Skin epidermis (tissue), 12 donors: ENCODE measurements at regions not wholly inside any gene's neighbourhood (a gene's known extent, or its start where the extent isn't known, plus 50 kb on each side); places are given as distances from the start of the nearest gene placed in this dataset.
"Not testable (repeated sequence)": the region's sequence is repeated elsewhere in the genome, so short reads cannot be mapped to it uniquely, and the experiment has no call there.

Source experiments
- H3K27ac ChIP-seq, 21 experiments: fragments of 200-600 bp; sonication (generic) in 11 of 21; one replicate each; pipeline ENCODE4 v1.5.0; 2020; ENCODE audit warnings: mild to moderate bottlenecking in 3 of 21, inconsistent platforms in 2 of 21, moderate library complexity in 2 of 21
- H3K4me3 ChIP-seq, 7 experiments: fragments of 200-600 bp; sonication (generic) in 2 of 7; one replicate each; pipeline ENCODE4 v1.5.0; 2020; ENCODE audit warnings: inconsistent platforms in 2 of 7, mild to moderate bottlenecking in 2 of 7, moderate library complexity in 1 of 7

GRCh38 chr17:52995147-52995546 is 827.6 kb upstream of the KIF2B start:
- H3K27ac ChIP-seq, result no peak overlapping the region

DNA sequence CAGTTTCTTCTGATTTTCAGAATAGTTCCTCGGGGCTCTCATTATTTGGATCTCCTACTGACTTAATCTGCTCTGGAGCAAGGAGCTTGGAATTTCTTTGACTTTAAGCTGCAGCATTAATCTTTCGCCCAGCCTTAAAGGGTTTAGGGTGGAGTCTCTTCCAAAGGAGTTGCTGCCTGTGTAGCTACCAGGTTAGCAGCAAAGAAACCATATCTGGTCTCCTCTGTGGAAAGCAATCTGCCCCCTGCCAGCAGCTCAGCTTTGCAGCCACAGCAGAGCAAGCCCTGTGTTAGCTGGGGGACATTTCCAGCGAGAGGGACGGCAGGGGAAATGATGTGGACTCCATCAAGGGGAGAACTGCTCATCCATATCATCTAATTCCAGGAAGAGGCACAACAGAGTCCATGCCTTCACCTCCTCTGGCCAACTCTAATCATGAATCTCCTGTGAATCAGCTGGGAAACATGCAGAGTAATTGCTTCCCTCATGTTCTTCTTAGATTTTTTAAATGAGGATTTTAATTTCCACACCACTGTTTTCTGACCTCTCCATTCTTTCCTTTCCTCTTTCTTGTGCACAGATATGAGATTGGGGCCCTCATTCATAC is 827.6 kb upstream of the CA10 start:
- Histone ChIP-seq H3K4me3 (no peak overlapping the region), H3K27ac (no peak overlapping the region)

More at GRCh38 chr17:52995147-52995546, 827.6 kb upstream of the KIF2B start:
- H3K4me3 ChIP-seq, result no peak overlapping the region

GRCh38 chr17:52982331-52982730 is 823.8 kb upstream of the CA10 start:
- H3K4me3 ChIP-seq, result no peak overlapping the region
- H3K27ac ChIP-seq, result no peak overlapping the region

DNA sequence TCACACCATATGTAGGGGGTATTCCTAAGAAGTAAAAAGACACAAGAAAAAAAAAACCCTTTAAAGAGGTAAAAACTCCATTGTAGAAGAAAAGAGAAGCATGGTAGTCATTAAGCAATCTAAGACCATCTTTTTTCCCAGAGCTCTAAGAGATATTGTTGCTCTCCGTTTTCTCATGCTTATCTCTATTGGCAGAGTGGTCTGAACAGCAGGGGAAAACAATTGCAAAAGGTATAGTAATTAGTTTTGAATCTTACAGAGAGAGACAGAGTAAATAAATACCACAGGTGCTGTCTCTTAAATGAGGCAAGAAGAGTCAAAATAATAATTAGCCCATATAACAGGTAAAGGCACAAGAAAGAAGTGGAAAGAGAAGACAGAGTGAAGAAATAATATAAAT is 821.4 kb upstream of the CA10 start:
- Histone ChIP-seq H3K27ac (no peak overlapping the region), H3K4me3 (no peak overlapping the region)

- Histone ChIP-seq H3K4me3 (no peak overlapping the region), H3K27ac (no peak overlapping the region)
Observed at GRCh38 chr17:52965856-52966255, 807.3 kb upstream of the CA10 start.

DNA sequence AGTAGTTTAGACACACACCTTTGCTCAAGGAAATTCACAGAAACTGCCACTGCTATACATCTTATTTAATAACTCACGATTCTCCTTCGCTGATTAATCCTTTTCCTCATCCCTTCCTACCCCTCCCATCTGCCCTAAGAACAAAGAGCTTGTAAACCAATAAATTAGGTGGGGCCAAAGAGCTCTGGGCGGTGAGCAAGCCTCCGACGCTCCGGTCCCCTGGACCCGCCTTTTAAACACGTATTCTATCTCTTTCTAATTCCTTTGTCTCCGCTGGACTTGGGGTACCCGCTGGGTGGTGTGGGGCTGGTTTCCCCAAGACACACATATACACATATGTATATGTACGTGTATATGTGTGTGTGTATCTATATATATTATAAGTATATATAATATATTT is 803.2 kb upstream of the CA10 start:
- not testable (repeated sequence) for H3K4me3 ChIP-seq, H3K27ac ChIP-seq

GRCh38 chr17:52957411-52957810 is 798.9 kb upstream of the CA10 start:
- Histone ChIP-seq H3K27ac (no peak overlapping the region), H3K4me3 (no peak overlapping the region)

GRCh38 chr17:52947418-52947817 is 788.9 kb upstream of the CA10 start:
- H3K4me3 ChIP-seq, result no peak overlapping the region
- no peak overlapping the region for H3K27ac ChIP-seq

- H3K4me3 ChIP-seq, result no peak overlapping the region
Observed at GRCh38 chr17:52938623-52939230, 780.2 kb upstream of the CA10 start.

GRCh38 chr17:52930581-52930980 is 772.1 kb upstream of the CA10 start:
- Histone ChIP-seq H3K27ac (no peak overlapping the region), H3K4me3 (no peak overlapping the region)

More at GRCh38 chr17:52938623-52939230, 780.2 kb upstream of the CA10 start:
- H3K27ac ChIP-seq, result no peak overlapping the region

DNA sequence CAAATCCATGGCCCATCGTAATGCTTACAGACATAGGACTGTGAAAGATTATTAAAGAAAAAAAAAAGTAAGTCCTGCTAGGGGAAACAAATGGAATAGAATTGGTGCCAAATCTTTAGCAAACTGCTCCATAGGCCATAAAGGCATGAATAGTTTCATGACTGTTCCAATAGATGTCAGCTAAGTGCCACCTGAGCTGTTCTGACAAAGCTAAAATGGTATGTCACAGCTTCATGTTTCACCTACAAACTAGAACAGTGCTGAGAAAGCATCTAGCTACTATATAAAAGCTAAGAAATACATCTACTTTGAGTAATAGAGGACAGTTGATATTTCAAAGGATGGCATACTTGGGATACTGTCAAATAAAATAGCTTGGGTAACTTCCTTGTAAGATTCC is 771.6 kb upstream of the CA10 start:
- no peak overlapping the region for H3K27ac ChIP-seq
- H3K4me3 ChIP-seq, result no peak overlapping the region

GRCh38 chr17:52923658-52924057 is 765.1 kb upstream of the CA10 start:
- no peak overlapping the region for H3K4me3 ChIP-seq
- H3K27ac ChIP-seq, result no peak overlapping the region

DNA sequence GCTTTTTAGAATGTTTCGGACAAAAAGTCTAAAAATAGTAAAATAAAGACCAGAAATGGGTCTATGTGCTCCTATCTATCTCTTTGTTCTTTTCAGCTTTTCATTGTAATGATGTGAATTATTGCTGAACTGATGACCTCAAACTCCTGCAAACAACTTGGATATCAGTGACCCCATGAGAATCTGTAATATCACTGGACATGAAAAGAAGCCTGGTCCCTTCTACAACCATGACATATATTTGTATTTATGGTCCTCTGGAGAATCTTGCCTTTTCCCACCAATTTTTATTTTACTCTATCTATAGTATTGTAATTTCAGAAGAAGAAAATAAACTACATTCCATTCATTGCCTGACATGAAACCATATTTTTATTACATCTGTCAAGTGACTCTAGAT is 740.7 kb upstream of the CA10 start:
- Histone ChIP-seq H3K4me3 (no peak overlapping the region), H3K27ac (no peak overlapping the region)

DNA sequence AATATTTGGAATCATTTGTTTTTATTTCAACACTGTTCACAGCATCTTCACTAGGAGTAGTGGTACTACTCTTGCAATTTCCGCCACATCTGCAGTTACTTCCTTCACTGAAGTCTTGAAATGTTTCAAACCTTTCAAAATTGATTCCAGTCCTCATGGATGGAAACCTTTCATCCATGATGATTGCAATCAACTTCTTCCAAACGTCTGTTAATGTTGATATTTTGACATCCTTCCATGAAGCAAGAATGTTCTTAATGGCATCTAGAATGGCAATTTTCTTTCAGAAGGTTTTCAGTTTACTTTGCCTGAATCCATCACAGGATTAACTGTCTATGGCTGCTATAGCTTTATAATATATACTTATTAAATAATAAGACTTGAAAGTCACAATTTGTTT is 736.8 kb upstream of the CA10 start:
- Histone ChIP-seq H3K27ac (no peak overlapping the region), H3K4me3 (no peak overlapping the region)

GRCh38 chr17:52892334-52892733 is 733.8 kb upstream of the CA10 start:
- Histone ChIP-seq H3K27ac (no peak overlapping the region), H3K4me3 (no peak overlapping the region)

DNA sequence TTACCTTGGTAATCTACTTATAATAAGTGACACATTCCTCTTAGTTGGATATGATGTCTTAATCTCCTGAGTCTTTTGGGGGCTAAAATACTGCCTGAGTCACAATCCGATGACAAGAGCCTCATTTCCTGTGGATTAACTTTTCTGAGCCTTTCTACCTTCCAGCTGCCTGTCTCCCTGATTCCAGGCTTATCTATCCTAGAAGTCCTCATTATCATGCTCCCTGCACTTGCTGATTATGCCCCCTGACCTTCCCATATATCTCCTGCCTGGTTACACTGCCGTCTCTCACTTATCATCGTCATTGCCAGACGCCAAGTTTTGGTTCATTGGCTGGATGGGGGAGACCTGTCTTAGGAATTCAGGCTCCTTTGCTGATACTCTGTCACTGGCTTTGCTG is 727.4 kb upstream of the CA10 start:
- Histone ChIP-seq H3K27ac (no peak overlapping the region), H3K4me3 (no peak overlapping the region)

- H3K27ac ChIP-seq, H3K4me3 ChIP-seq: not testable (repeated sequence)
Observed at GRCh38 chr17:52883907-52884491, 725.5 kb upstream of the CA10 start.

DNA sequence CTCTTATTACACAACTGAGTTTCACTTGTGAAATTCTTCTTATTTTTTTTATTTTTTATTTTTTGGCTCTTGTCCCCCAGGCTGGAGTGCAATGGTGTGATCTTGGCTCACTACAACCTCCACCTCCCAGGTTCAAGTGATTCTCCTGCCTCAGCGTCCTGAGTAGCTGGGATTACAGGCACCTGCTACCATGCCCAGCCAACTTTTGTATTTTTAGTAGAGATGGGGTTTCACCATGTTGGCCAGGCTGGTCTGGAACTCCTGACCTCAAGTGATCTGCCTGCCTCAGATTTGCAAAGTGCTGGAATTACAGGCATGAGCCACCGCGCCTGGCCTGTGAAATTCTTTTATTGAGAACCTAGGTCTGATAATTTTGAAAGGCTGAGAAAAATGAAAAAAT is 688.3 kb upstream of the CA10 start:
- not testable (repeated sequence) for H3K4me3 ChIP-seq, H3K27ac ChIP-seq

GRCh38 chr17:52841971-52842370 is 683.5 kb upstream of the CA10 start:
- Histone ChIP-seq H3K4me3 (no peak overlapping the region), H3K27ac (no peak overlapping the region)

DNA sequence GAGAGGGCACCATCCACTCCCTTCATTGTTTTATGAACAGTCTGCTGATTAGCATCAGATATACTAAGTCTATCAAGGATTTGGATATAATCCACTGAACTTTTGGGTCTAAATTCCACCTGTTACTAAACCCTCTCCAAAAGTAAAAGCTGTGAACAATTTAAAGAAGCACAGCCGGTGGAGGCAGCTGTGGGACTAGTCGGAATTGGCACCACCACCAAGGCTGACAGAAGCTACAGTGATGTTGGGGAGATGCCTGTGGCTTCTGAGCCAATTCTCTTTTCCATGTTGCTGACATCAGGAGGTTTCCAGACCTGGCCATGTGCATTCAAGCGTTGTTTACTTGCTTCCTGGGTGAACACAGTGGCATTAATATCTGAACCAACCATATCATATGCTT is 679.0 kb upstream of the CA10 start:
- Histone ChIP-seq H3K4me3 (no peak overlapping the region), H3K27ac (no peak overlapping the region)

- H3K27ac ChIP-seq, result no peak overlapping the region
- no peak overlapping the region for H3K4me3 ChIP-seq
Observed at GRCh38 chr17:52831536-52831935, 673.0 kb upstream of the CA10 start.

DNA sequence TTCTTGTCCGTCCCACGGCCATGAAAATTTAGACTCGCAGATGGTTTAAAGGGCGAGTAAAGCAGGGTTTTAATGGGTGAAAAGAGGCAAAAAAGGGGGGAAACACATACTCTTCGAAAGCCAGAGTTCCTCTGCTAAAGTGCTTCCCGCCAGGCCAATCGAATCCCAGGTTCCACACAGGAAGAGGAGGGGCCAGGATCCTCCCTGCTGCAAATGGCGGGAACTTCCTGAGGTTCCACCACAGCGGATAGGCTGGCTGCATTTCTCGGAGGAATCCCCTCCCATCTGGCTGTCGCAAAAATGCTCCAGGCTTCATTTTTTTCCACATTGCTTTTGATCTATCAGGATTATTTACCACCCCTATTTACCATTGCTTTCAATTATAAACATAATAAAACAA is 670.1 kb upstream of the CA10 start:
- no peak overlapping the region for H3K27ac ChIP-seq
- no peak overlapping the region for H3K4me3 ChIP-seq
